Uterus (tissue), 2 donors: ENCODE measurements at regions not wholly inside any gene's neighbourhood (a gene's known extent, or its start where the extent isn't known, plus 50 kb on each side); places are given as distances from the start of the nearest gene placed in this dataset.

ENCODE experiments used
- CTCF ChIP-seq, 4 experiments: fragments of 200-600 bp in 2 of 4; fragments of 450-650 bp in 2 of 4; sonication (generic) in 2 of 4; IDR thresholded peaks; one replicate each; pipeline ENCODE4 v1.5.1; 2016 to 2019; ENCODE audit warnings: antibody characterized with exemption in 4 of 4, mild to moderate bottlenecking in 2 of 4, moderate library complexity in 1 of 4
- POLR2A ChIP-seq, 2 donors: fragments of 450-650 bp; IDR thresholded peaks; one replicate each; pipeline ENCODE4 v1.6.1; 2016; ENCODE audit warnings: antibody characterized with exemption in 2 of 2, mild to moderate bottlenecking in 1 of 2, moderate library complexity in 1 of 2

- TF ChIP-seq CTCF (IDR thresholded peaks at IDR 0.05) (no peak), POLR2A (IDR thresholded peaks at IDR 0.05) (no peak)
These were observed 218.2 kb upstream of the CCDC179 start for GRCh38 chr11:23078289-23078971.
